AG09319 (cell line): ENCODE measurements at regions not wholly inside any gene's neighbourhood (a gene's known extent, or its start where the extent isn't known, plus 50 kb on each side); places are given as distances from the start of the nearest gene placed in this dataset.

Experiments
- DNase-seq: peaks from one replicate; pipeline ENCODE4 v3.0.0-alpha.2; 2010; ENCODE audit warnings: low read depth; ENCODE audit errors: extremely low read depth
- CTCF ChIP-seq: IDR thresholded peaks from 2 replicates; pipeline ENCODE4 v1.5.1; 2011; ENCODE audit warnings: low read depth, mild to moderate bottlenecking, inconsistent platforms, low read length, moderate library complexity

GRCh38 chr4:183588691-183589090, 70.3 kb downstream of the RWDD4 start:
- no peak for DNase-seq
- TF ChIP-seq CTCF = no peak

- TF ChIP-seq CTCF = no peak
- no peak for DNase-seq
These were observed 69.4 kb downstream of the RWDD4 start for GRCh38 chr4:183589461-183590099.
